T-helper 17 cell (primary cell): ENCODE measurements at regions not wholly inside any gene's neighbourhood (a gene's known extent, or its start where the extent isn't known, plus 50 kb on each side); places are given as distances from the start of the nearest gene placed in this dataset.

Experiments used
- ATAC-seq: fragments of 150-1000 bp; cut with Tn5 transposase; 2 replicates; pipeline ENCODE4 v1.10.0; 2021; ENCODE audit warnings: mild to moderate bottlenecking, moderate library complexity
- DNase-seq, 3 donors: peaks; one replicate each; pipeline versions ENCODE4 v3.0.0 to v3.0.0-alpha.2; 2020 to 2021
- H3K9me3 ChIP-seq: one replicate; pipeline ENCODE4 v1.7.0; 2013; ENCODE audit warnings: low read length, mild to moderate bottlenecking; ENCODE audit not compliant: control insufficient read depth, poor library complexity, severe bottlenecking
- H3K27ac Mint-ChIP-seq: one replicate; pipeline ENCODE4 v1.8.0; 2022; ENCODE audit warnings: mild to moderate bottlenecking, moderate library complexity, mixed read lengths
- H3K27me3 Mint-ChIP-seq: one replicate; pipeline ENCODE4 v1.8.0; 2022; ENCODE audit warnings: mixed read lengths
- H3K36me3 Mint-ChIP-seq: one replicate; pipeline ENCODE4 v1.8.0; 2022; ENCODE audit warnings: low read depth, mixed read lengths
- H3K4me1 Mint-ChIP-seq: one replicate; pipeline ENCODE4 v1.8.0; 2022; ENCODE audit warnings: mild to moderate bottlenecking, mixed read lengths
- H3K4me3 Mint-ChIP-seq: one replicate; pipeline ENCODE4 v1.8.0; 2022; ENCODE audit warnings: mild to moderate bottlenecking, moderate library complexity, mixed read lengths

DNA sequence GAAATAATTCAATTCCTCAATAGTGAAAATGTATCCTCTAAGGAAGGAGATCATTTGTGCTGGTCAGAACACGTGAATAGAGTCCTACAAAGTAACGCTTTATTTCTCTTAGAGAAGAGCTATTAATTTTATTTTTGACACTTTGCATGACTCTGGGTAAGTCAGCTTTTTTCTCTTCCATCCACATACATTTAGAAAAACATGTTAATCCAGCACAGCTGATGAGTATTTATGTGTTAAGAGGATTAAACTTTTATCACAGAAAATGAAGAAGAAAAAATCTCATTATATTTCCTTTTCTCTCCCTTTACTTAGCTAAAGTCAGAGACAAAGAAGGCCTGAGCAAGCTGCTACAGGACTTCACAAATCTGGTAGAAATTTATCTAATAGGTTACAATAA, 649.5 kb upstream of the CCDC179 start:
- Mint-ChIP-seq H3K27me3 (no peaks in the 10 kb centered on the region), H3K4me3 (no peak overlapping the region), H3K36me3 (no peaks in the 10 kb centered on the region), H3K27ac (no peak overlapping the region), H3K4me1 (no peaks in the 10 kb centered on the region)
- H3K9me3 ChIP-seq, result no peaks in the 10 kb centered on the region
- no peak for ATAC-seq
- no peak for DNase-seq

DNA sequence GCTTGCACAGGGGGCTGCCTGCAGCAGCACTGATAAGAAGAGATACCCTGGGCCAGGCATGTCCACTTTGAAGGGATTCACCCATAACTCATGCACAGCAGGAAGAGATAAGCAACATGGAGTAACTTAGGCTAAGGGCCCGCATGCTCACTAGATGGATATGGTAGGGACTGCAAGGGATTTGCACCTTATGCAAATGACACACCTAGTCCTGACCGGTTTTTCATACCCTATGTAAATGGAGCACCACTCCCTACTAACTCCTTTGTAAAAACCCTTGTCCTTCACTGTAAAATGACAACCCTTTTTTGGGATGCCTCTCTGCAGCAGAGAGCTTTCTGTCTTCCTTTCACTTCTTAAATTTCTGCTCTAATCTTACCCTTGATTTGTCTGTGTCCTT, 658.9 kb upstream of the CCDC179 start:
- H3K27me3 Mint-ChIP-seq, result no peaks in the 10 kb centered on the region
- no peak for ATAC-seq
- no peak overlapping the region for H3K27ac Mint-ChIP-seq
- H3K36me3 Mint-ChIP-seq, result no peaks in the 10 kb centered on the region
- H3K9me3 ChIP-seq, result no peaks in the 10 kb centered on the region
- no peak overlapping the region for H3K4me3 Mint-ChIP-seq
- no peaks in the 10 kb centered on the region for H3K4me1 Mint-ChIP-seq
- no peak for DNase-seq

DNA sequence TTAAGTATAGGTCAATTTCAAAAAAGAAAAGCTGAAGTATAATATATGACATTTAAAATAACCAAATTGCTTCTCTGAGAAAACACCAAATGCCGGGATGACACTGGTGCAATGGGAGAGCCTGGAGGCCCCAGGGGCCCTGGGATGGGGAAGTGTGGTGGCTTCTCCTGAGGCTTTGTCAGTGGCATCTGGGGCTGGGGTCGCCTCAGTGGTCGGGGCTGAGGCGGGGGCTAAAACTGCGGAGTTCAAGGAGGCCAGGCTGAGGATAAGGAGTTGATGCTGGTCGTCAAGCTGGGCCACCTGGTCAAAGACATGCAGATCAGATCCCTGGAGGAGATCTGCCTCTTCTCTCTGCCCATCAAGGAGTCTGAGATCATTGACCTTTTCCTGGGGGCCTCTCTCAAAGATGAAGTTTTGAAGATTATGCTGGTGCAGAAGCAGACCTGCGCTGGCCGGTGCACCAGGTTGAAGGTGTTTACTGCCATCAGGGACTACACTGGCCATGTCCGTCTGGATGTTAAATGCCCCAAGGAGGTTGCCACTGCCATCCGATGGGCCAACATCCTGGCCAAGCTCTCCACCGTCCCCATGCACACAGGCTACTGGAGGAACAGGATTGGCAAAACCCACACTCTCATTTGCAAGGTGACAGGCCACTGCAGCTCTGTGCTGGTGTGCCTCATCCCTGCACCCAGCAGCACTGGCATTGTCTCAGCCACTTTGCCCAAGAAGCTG, 660.1 kb upstream of the CCDC179 start:
- ATAC-seq (no peak), DNase-seq (no peak)
- Mint-ChIP-seq H3K27me3 (no peaks in the 10 kb centered on the region), H3K4me1 (no peaks in the 10 kb centered on the region), H3K4me3 (no peak overlapping the region), H3K27ac (no peak overlapping the region), H3K36me3 (no peaks in the 10 kb centered on the region)
- H3K9me3 ChIP-seq, result no peaks in the 10 kb centered on the region

DNA sequence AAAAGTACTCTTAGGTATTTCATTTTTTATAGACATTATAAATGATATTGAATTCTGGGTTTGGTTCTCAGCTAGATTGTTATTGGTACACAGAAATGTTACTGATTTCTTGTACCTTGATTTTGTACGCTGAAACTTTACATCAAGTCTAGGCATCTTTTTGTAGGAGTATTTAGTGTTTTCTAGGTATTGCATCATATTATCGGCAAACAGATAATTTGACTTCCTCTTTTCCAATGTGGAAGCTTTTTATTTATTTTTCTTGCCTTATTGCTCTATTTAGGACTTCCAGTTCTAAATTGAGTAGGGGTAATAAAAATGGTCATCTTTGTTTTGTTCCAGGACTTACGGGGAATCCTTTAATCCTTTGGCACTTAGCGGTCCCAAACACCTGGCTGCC, 676.6 kb upstream of the CCDC179 start:
- no peak overlapping the region for H3K27ac Mint-ChIP-seq
- no peaks in the 10 kb centered on the region for H3K36me3 Mint-ChIP-seq
- no peak for DNase-seq
- no peak overlapping the region for H3K4me3 Mint-ChIP-seq
- H3K9me3 ChIP-seq, result no peaks in the 10 kb centered on the region
- no peaks in the 10 kb centered on the region for H3K4me1 Mint-ChIP-seq
- no peaks in the 10 kb centered on the region for H3K27me3 Mint-ChIP-seq
- no peak for ATAC-seq

DNA sequence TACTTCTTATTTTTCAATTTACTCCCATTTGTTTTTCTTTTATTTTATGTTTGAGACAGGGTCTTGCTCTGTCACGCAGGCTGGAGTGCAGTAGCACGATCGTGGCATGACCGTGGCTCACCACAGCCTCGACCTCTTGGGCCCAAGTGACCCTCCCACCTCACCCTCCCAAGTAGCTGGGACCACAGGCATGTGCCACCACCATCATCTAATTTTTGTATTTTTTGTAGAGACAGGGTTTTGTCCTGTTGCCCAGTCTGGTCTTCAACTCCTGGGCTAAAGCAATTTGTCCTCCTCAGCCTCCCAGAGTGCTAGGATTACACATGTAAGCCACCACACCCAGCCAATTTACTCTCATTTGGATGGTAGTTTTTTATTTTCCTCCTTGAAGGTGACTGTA, 679.3 kb upstream of the CCDC179 start:
- H3K27me3 Mint-ChIP-seq, result no peaks in the 10 kb centered on the region
- no peaks in the 10 kb centered on the region for H3K9me3 ChIP-seq
- ATAC-seq (no peak), DNase-seq (no peak)
- no peaks in the 10 kb centered on the region for H3K4me1 Mint-ChIP-seq
- no peak overlapping the region for H3K4me3 Mint-ChIP-seq
- no peaks in the 10 kb centered on the region for H3K36me3 Mint-ChIP-seq
- no peak overlapping the region for H3K27ac Mint-ChIP-seq

DNA sequence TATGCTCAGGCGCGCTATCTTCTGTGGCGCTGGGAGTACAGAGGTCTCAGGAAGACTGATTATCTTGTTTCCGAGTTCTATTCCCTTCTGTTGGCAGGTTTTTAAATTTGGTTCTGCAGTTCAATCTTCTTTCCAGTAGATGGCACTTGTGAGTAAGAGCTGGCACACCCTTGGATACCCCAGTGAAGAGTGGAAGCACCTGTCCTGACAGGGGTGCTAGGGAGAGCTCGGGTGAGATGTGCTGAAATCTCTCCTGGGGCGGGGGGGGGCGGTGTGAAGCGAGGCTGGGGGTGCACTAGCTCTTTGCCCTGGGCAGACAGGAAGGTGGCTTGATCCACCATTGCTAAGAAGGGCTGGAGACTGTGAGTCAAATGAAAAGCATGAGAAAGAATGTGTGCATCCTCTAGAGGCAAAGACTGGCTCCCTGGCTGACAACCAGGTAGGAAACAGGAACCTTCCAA, 679.9 kb upstream of the CCDC179 start:
- H3K9me3 ChIP-seq, result no peaks in the 10 kb centered on the region
- Mint-ChIP-seq H3K4me1 (no peaks in the 10 kb centered on the region), H3K27ac (no peak overlapping the region), H3K27me3 (no peaks in the 10 kb centered on the region), H3K4me3 (no peak overlapping the region), H3K36me3 (no peaks in the 10 kb centered on the region)
- no peak for ATAC-seq
- DNase-seq, result no peak

DNA sequence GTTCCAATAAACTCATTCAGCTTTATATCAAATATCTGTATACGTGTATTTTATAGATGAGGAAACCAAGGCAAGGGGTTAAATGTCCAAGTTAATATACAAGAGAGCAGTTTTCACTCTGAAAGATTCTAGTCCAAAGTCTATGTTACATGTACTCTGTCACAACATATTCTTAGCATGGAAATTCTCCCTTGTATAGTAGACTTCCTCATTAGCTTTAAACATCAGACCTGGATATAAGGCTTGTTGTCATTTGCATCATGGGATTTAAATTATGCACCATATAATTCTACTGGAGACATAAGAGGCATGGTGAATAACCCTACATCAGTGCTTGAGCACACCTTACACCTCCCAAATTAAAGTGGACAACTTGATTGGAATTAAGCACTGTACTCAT, 681.9 kb upstream of the CCDC179 start:
- Mint-ChIP-seq H3K4me3 (no peak overlapping the region), H3K27ac (no peak overlapping the region), H3K36me3 (no peaks in the 10 kb centered on the region), H3K4me1 (no peaks in the 10 kb centered on the region), H3K27me3 (no peaks in the 10 kb centered on the region)
- H3K9me3 ChIP-seq, result no peaks in the 10 kb centered on the region
- ATAC-seq, result no peak
- DNase-seq, result no peak

DNA sequence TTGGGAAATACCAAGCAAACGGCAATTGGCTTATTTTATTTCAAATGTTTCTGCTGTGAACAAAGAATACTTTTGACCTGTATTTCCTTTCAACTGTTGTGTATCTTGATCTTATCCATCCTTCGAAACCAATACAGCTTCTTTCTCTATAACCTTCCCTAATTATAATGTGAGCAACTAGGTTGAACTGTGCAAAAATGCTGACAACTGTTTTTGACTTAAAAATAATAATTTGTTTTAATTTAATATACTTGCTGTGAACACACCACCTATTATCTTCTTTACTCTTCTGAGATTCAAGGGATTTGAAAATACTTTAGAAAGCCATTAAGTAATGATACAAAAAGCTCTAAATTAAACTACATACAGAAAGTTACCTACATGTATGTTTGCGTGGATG, 682.5 kb upstream of the CCDC179 start:
- Mint-ChIP-seq H3K4me1 (no peaks in the 10 kb centered on the region), H3K27me3 (no peaks in the 10 kb centered on the region), H3K27ac (no peak overlapping the region), H3K4me3 (no peak overlapping the region), H3K36me3 (no peaks in the 10 kb centered on the region)
- ATAC-seq, result no peak
- DNase-seq, result no peak
- H3K9me3 ChIP-seq, result no peaks in the 10 kb centered on the region

DNA sequence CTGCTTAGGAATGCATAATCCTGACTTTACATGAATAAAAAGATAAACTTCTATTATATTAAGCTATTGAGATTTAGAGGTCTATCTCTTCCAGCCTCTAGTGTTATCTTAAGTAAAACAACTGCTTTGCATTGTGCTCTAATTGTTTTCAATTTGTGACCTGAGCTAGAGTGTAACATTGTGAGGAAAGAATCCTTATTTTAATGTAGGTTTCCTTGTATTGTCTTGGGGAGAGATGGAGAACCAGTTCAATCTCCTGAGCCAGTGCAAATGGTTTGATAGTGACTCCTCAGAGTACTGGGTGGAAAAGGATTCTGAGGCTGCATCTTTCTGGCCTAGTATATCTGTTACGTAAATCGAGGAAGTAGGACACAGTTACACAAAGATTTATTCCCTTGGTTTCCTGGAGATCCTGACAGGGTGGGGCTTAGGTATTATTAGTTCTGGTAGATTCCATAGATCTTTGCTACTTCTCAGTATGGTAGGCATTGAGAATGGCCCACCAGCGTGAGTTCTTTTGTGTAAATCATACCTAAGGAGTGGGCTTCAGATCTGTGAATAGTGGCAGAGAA, 683.5 kb upstream of the CCDC179 start:
- DNase-seq (no peak), ATAC-seq (no peak)
- H3K27ac Mint-ChIP-seq, result no peak overlapping the region
- no peaks in the 10 kb centered on the region for H3K27me3 Mint-ChIP-seq
- H3K4me3 Mint-ChIP-seq, result no peak overlapping the region
- H3K4me1 Mint-ChIP-seq, result no peaks in the 10 kb centered on the region
- no peaks in the 10 kb centered on the region for H3K9me3 ChIP-seq
- H3K36me3 Mint-ChIP-seq, result no peaks in the 10 kb centered on the region

DNA sequence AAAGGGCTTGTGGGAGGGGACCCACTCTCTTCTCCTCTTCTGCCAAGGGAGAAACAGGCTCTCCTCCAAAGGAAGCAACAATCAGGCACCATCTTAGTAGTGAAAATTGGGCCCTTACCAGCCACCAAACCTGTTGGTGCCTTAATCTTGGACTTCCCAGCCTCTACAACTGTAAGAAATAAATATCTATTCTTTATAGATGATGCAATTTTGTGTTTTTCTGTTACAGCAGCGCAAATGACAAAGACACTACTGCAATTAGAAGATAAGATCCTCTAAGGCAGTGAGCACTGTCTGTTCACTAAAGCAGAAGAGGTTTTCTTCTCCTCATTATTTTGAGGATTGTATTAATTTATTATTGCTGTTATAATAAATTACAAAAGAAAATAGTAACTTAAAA, 691.4 kb upstream of the CCDC179 start:
- Mint-ChIP-seq H3K36me3 (no peaks in the 10 kb centered on the region), H3K27me3 (no peaks in the 10 kb centered on the region), H3K27ac (no peak overlapping the region), H3K4me3 (no peak overlapping the region), H3K4me1 (no peaks in the 10 kb centered on the region)
- ATAC-seq (no peak), DNase-seq (no peak)
- no peaks in the 10 kb centered on the region for H3K9me3 ChIP-seq

DNA sequence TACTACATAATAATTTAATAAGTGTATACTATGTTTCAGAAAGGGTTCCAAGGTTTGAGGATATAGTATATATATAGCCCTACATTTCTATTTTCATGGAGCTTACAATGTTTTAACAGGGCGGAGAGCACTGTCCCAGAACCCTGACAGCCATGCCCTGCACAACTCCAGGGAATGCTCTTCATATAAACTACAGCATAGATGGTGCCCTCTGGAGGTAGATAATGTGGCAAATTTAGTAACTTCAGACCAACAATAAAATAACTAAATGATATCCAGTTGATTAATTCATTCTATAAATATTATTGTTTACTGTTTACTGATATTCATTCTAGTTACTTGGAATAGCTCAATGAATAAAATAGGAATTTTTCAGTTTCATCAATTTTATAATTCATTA, 693.7 kb upstream of the CCDC179 start:
- no peaks in the 10 kb centered on the region for H3K36me3 Mint-ChIP-seq
- no peaks in the 10 kb centered on the region for H3K4me1 Mint-ChIP-seq
- no peaks in the 10 kb centered on the region for H3K9me3 ChIP-seq
- DNase-seq, result no peak
- H3K4me3 Mint-ChIP-seq, result no peak overlapping the region
- no peak overlapping the region for H3K27ac Mint-ChIP-seq
- H3K27me3 Mint-ChIP-seq, result no peaks in the 10 kb centered on the region
- no peak for ATAC-seq

DNA sequence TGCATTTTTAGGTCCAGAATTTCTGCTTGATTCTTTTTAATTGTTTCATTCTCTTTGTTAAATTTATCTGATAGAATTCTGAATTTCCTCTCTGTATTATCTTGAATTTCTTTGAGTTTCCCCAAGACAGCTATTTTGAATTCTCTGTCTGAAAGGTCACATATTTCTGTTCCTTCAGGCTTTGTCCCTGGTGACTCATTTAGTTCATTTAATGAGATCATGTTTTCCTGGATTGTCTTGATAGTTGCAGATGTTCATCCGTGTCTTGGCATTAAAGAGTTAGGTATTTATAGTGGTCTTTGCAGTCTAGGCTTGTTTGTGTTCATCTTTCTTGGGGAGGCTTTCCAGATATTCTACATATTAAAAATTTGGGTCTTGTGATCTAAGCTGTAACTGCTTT, 694.8 kb upstream of the CCDC179 start:
- no peaks in the 10 kb centered on the region for H3K4me1 Mint-ChIP-seq
- H3K9me3 ChIP-seq, result no peaks in the 10 kb centered on the region
- no peaks in the 10 kb centered on the region for H3K36me3 Mint-ChIP-seq
- no peak overlapping the region for H3K4me3 Mint-ChIP-seq
- ATAC-seq (no peak), DNase-seq (no peak)
- H3K27ac Mint-ChIP-seq, result no peak overlapping the region
- H3K27me3 Mint-ChIP-seq, result no peaks in the 10 kb centered on the region

DNA sequence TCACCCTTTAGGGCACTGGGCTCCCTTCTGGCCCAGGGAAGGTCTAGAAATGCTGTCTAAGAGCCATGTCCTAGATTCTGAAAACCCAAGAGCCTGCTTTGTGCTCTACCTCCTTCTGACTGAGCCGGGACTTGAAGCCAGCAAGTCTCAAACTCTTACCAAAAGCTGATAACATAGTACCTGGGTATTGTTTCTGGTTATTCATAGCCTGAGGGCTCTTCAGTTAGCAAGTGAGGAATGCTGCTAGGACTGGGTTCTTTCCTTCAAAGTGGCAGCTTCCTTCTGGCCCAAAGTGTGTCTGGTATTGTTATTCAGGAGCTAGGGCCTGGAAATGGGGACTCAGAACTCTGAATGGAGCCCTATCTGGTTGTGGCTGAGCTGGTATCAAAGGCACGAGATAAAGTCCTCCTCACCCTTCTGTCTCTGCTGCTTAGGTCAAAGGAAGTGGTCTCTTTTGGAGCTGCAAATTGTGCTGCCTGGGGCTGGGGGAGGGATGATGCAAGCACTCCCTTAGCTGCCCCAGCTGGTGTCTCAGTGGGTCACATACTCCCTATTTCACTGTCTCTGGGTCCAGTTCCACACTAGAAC, 696.0 kb upstream of the CCDC179 start:
- ATAC-seq (no peak), DNase-seq (no peak)
- Mint-ChIP-seq H3K4me3 (no peak overlapping the region), H3K27ac (no peak overlapping the region), H3K36me3 (no peaks in the 10 kb centered on the region), H3K27me3 (no peaks in the 10 kb centered on the region), H3K4me1 (no peaks in the 10 kb centered on the region)
- H3K9me3 ChIP-seq, result no peaks in the 10 kb centered on the region

DNA sequence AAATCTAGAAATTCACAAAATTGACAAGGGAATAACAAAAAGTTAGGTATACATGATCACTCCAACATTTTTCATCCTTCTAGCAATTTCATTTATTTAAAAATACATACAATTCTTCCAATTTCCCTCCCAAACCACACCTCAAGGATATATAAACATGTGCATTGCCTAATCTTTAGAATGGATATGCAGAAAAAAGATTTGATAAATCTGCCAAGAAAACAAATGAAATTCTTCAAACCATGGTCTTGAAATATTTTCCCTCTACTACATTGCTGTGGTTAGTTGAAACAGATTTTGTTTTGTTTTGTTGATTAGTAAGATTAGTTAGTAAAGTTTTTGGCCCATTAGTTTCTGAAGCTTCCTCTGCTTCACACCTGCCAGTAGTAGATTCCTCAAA, 703.3 kb upstream of the CCDC179 start:
- H3K9me3 ChIP-seq, result peaks cover 2% of the 10 kb centered on the region
- no peaks in the 10 kb centered on the region for H3K36me3 Mint-ChIP-seq

More for the DNA sequence above, 703.3 kb upstream of the CCDC179 start:
- Mint-ChIP-seq H3K4me1 (no peaks in the 10 kb centered on the region), H3K27ac (no peak overlapping the region), H3K27me3 (no peaks in the 10 kb centered on the region), H3K4me3 (no peak overlapping the region)
- ATAC-seq (no peak), DNase-seq (no peak)
